ENCODE measurements at regions not wholly inside any gene's neighbourhood (a gene's known extent, or its start where the extent isn't known, plus 50 kb on each side); places are given as distances from the start of the nearest gene placed in this dataset.

GRCh38 chr5:9955586-9955985 is 294.1 kb downstream of the ATPSCKMT start:
- H4K8ac ChIP-seq (replicated peaks; ENCODE audit: insufficient read length, low read depth, low read length), result no peak overlapping the region
- H3K4me1 Mint-ChIP-seq, result peaks cover 4 to 14% of the 10 kb centered on the region in 2 experiments; a peak in 2 of 4 replicates
- H3K9me3 ChIP-seq (ENCODE audit: control insufficient read depth, low read depth, low read length), result no peaks in the 10 kb centered on the region
- DNase-seq, result no peak
- H4K5ac ChIP-seq (ENCODE audit: insufficient read length, low read depth, low read length), result no peak overlapping the region
- H2BK5ac ChIP-seq (ENCODE audit: insufficient read length, low read length), result no peak overlapping the region
- no peak overlapping the region for H3K27ac Mint-ChIP-seq
- H3K14ac ChIP-seq (ENCODE audit: insufficient read depth, low read length), result no peak overlapping the region
- H2BK15ac ChIP-seq (ENCODE audit: low read depth, low read length), result no peak overlapping the region
- no peaks in the 10 kb centered on the region for H3K4me1 ChIP-seq (ENCODE audit: insufficient read depth, low read length)
- H4K91ac ChIP-seq (ENCODE audit: insufficient read length, low read depth, low read length), result no peak overlapping the region
- H3K18ac ChIP-seq (ENCODE audit: insufficient read length, low read depth, low read length), result no peak overlapping the region
- H2BK20ac ChIP-seq (ENCODE audit: low read depth, low read length, poor library complexity, severe bottlenecking), result no peak overlapping the region
- no peaks in the 10 kb centered on the region for H3K79me2 ChIP-seq (ENCODE audit: insufficient read depth, low read length)
- TF ChIP-seq CTCF (conservative IDR thresholded peaks at IDR 0.05), result no peak
- H3K4me2 ChIP-seq (ENCODE audit: insufficient read depth, insufficient read length, low read length), result no peak overlapping the region
- peaks cover 3 to 5% of the 10 kb centered on the region in 2 experiments; a peak in 2 of 5 replicates for H3K9me3 Mint-ChIP-seq
- H3K27me3 Mint-ChIP-seq (ENCODE audit: low read depth), result no peaks in the 10 kb centered on the region
- no peak overlapping the region for H3K4ac ChIP-seq (ENCODE audit: low read depth, low read length)
- H3K9ac ChIP-seq (ENCODE audit: extremely low read depth, insufficient read length, low read length), result no peak overlapping the region
- H2AFZ ChIP-seq (ENCODE audit: low read length), result no peak overlapping the region
- H3K27ac ChIP-seq (ENCODE audit: insufficient read length, low read depth, low read length), result no peak overlapping the region
- H3K27me3 ChIP-seq (ENCODE audit: insufficient read depth, low read length), result no peaks in the 10 kb centered on the region
- no peaks in the 10 kb centered on the region for H3K36me3 Mint-ChIP-seq (ENCODE audit: insufficient read depth in 1 of 3, low read depth in 3 of 3)
- H3K23me2 ChIP-seq (ENCODE audit: insufficient read length, low read depth, low read length, poor library complexity, severe bottlenecking), result no peaks in the 10 kb centered on the region
- H3T11ph ChIP-seq (ENCODE audit: low read length), result no peak overlapping the region
- no peak overlapping the region for H2BK12ac ChIP-seq (ENCODE audit: insufficient read length, low read depth, low read length)
- H2BK120ac ChIP-seq (ENCODE audit: low read depth, low read length, poor library complexity, severe bottlenecking), result no peak overlapping the region
- no peaks in the 10 kb centered on the region for H3K79me1 ChIP-seq (ENCODE audit: insufficient read depth, low read depth, low read length, poor library complexity, severe bottlenecking)
- H2AK5ac ChIP-seq (ENCODE audit: insufficient read length, low read length), result no peak overlapping the region
- WGBS (ENCODE audit: extremely low coverage, insufficient read length, low lambda C conversion rate), result no CpG with 5 or more reads among the region's 3 CpGs
- H3K4me3 Mint-ChIP-seq, result no peak overlapping the region
- no peak overlapping the region for H3K23ac ChIP-seq (ENCODE audit: insufficient read length, low read depth, low read length)
- H3K56ac ChIP-seq (ENCODE audit: insufficient read length, low read depth, low read length), result no peak overlapping the region
- no peaks in the 10 kb centered on the region for H4K20me1 ChIP-seq (ENCODE audit: control insufficient read depth, insufficient read depth, insufficient read length)
